OCI-LY3 (cell line): ENCODE measurements at regions not wholly inside any gene's neighbourhood (a gene's known extent, or its start where the extent isn't known, plus 50 kb on each side); places are given as distances from the start of the nearest gene placed in this dataset.

Experiments used
- H2AFZ ChIP-seq: fragments of 200-600, 300-600 bp; shearing (Covaris generic); 2 replicates; pipeline ENCODE4 v1.6.0; 2014; ENCODE audit warnings: antibody characterized with exemption, low read depth, low read length
- H3K27ac ChIP-seq: fragments of 200-600, 300-600 bp; sonication (generic); 2 replicates; pipeline ENCODE4 v1.5.1; 2014; ENCODE audit warnings: mild to moderate bottlenecking, low read length, moderate library complexity, mixed read lengths
- H3K27me3 ChIP-seq: fragments of 200-600, 300-600 bp; sonication (generic); 2 replicates; pipeline ENCODE4 v1.6.1; 2014; ENCODE audit warnings: low read depth, low read length, mixed read lengths
- H3K36me3 ChIP-seq: fragments of 200-600, 300-600 bp; sonication (generic); replicated peaks from 2 replicates; pipeline ENCODE3; 2014; ENCODE audit warnings: low read depth, low read length, mixed read lengths
- H3K4me1 ChIP-seq: fragments of 300-600, 200-600 bp; sonication (generic); 2 replicates; pipeline ENCODE4 v1.6.1; 2014; ENCODE audit warnings: low read length, mixed read lengths
- H3K4me2 ChIP-seq: fragments of 200-600, 300-600 bp; sonication (generic); 2 replicates; pipeline ENCODE4 v1.6.1; 2014; ENCODE audit warnings: low read length, mixed read lengths
- H3K4me3 ChIP-seq: fragments of 300-600, 200-600 bp; sonication (generic); 2 replicates; pipeline ENCODE4 v1.5.1; 2014; ENCODE audit warnings: antibody characterized with exemption, mild to moderate bottlenecking, low read length, moderate library complexity
- H3K79me2 ChIP-seq: fragments of 300-600, 200-600 bp; shearing (Covaris generic); 2 replicates; pipeline ENCODE4 v1.6.1; 2014; ENCODE audit warnings: mild to moderate bottlenecking, low read length, mixed read lengths
- H3K9ac ChIP-seq: fragments of 300-600, 200-600 bp; shearing (Covaris generic); 2 replicates; pipeline ENCODE4 v1.6.0; 2014; ENCODE audit warnings: mild to moderate bottlenecking, low read length, moderate library complexity
- H3K9me3 ChIP-seq: fragments of 200-600, 300-600 bp; shearing (Covaris generic); 2 replicates; pipeline ENCODE4 v1.6.1; 2014; ENCODE audit warnings: low read length, mixed read lengths; ENCODE audit not compliant: insufficient read depth
- H4K20me1 ChIP-seq: fragments of 200-600, 300-600 bp; sonication (generic); 2 replicates; pipeline ENCODE4 v1.6.1; 2016; ENCODE audit warnings: low read length, mixed read lengths; ENCODE audit not compliant: insufficient read depth
- EZH2phosphoT487 ChIP-seq: fragments of 200-600 bp; shearing (Covaris generic); IDR thresholded peaks from 2 replicates; pipeline ENCODE4 v1.6.1; 2018; ENCODE audit warnings: antibody characterized with exemption, mixed run types, low read depth
- TF ChIP-seq, protein P1 (sequence below): fragments of 200-600, 300-600 bp; sonication (generic); IDR thresholded peaks from 2 replicates; pipeline ENCODE4 v1.5.1; 2014; ENCODE audit warnings: antibody characterized with exemption, low read length, low read depth

GRCh38 chr20:60589623-60590022 lies 631.4 kb downstream of the CDH26 start:
- Histone ChIP-seq H3K4me3 (no peak overlapping the region), H3K27me3 (no peaks in the 10 kb centered on the region), H3K27ac (no peak overlapping the region)

DNA sequence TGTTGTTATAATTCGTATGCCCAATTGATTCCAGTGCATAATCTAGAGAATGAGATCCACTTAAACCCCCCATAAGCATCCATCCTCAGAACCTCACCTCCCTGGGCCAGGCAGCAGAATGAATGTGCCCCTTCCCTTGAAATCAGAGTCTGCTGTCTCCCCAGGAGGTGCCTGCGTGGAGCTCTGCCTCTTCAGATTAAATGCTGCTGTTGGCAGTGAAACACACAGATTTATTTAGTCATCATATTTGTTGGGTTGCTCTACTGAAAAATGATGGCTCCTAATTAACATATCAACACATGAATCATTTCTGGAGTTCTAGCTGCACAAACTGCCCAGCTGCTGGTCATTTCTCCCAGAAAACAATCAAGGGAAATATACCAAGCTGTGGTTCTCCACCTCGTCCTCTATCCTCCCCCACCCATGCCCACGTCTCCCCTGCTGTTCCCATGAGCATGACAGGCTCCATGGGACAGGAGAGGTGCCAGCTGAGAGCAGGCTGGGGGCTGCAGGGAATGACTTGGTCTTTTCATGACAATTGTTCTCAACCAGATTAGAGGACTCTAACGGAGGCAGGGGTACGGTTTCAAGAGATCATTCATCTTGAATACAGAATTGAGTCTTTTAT lies 633.1 kb downstream of the CDH26 start:
- H3K36me3 ChIP-seq = no peaks in the 10 kb centered on the region
- TF ChIP-seq EZH2phosphoT487 = no peak
- TF ChIP-seq, protein P1, sequence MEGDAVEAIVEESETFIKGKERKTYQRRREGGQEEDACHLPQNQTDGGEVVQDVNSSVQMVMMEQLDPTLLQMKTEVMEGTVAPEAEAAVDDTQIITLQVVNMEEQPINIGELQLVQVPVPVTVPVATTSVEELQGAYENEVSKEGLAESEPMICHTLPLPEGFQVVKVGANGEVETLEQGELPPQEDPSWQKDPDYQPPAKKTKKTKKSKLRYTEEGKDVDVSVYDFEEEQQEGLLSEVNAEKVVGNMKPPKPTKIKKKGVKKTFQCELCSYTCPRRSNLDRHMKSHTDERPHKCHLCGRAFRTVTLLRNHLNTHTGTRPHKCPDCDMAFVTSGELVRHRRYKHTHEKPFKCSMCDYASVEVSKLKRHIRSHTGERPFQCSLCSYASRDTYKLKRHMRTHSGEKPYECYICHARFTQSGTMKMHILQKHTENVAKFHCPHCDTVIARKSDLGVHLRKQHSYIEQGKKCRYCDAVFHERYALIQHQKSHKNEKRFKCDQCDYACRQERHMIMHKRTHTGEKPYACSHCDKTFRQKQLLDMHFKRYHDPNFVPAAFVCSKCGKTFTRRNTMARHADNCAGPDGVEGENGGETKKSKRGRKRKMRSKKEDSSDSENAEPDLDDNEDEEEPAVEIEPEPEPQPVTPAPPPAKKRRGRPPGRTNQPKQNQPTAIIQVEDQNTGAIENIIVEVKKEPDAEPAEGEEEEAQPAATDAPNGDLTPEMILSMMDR = no peak
- H3K4me3 ChIP-seq = no peak overlapping the region
- no peaks in the 10 kb centered on the region for H3K27me3 ChIP-seq
- no peaks in the 10 kb centered on the region for H3K9me3 ChIP-seq
- H3K27ac ChIP-seq = no peak overlapping the region
- H3K79me2 ChIP-seq = no peaks in the 10 kb centered on the region
- no peaks in the 10 kb centered on the region for H3K4me1 ChIP-seq
- no peak overlapping the region for H3K9ac ChIP-seq
- H2AFZ ChIP-seq = no peak overlapping the region
- no peaks in the 10 kb centered on the region for H4K20me1 ChIP-seq
- H3K4me2 ChIP-seq = no peak overlapping the region

More at GRCh38 chr20:60589623-60590022, 631.4 kb downstream of the CDH26 start:
- Histone ChIP-seq H3K4me2 (no peak overlapping the region), H3K9ac (no peak overlapping the region), H4K20me1 (no peaks in the 10 kb centered on the region), H2AFZ (no peak overlapping the region), H3K9me3 (no peaks in the 10 kb centered on the region), H3K4me1 (no peaks in the 10 kb centered on the region), H3K79me2 (no peaks in the 10 kb centered on the region), H3K36me3 (no peaks in the 10 kb centered on the region)
- TF ChIP-seq, protein P1 = no peak
- no peak for TF ChIP-seq EZH2phosphoT487

GRCh38 chr20:60598528-60598927 lies 640.3 kb downstream of the CDH26 start:
- H3K9me3 ChIP-seq = no peaks in the 10 kb centered on the region
- no peaks in the 10 kb centered on the region for H3K36me3 ChIP-seq
- no peak overlapping the region for H2AFZ ChIP-seq
- no peak overlapping the region for H3K4me3 ChIP-seq
- no peak for TF ChIP-seq EZH2phosphoT487
- TF ChIP-seq, protein P1 = no peak
- no peak overlapping the region for H3K9ac ChIP-seq
- no peaks in the 10 kb centered on the region for H4K20me1 ChIP-seq
- no peaks in the 10 kb centered on the region for H3K79me2 ChIP-seq
- no peaks in the 10 kb centered on the region for H3K27me3 ChIP-seq
- H3K4me1 ChIP-seq = no peaks in the 10 kb centered on the region
- no peak overlapping the region for H3K4me2 ChIP-seq
- H3K27ac ChIP-seq = no peak overlapping the region

DNA sequence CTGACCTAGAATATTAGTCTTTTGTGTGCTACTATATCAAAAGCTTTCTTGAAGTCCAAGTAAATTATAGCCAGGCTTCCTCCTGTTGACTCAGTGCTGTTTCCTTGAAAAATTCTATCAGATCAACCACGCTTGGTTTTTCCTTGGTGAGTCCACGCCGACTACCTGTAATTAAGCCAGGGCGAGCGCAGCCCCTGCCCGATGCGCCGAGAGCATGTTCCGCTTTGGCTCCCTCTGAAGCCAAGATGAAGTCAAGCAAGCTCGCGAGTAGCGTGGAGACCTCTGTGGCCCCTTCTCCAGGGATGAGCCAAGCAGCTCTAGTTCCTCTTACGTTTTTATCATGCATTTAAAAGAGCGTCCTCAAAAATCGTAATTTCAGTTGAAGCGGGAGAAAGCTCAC lies 641.2 kb downstream of the CDH26 start:
- no peaks in the 10 kb centered on the region for H4K20me1 ChIP-seq
- H3K9me3 ChIP-seq = no peaks in the 10 kb centered on the region
- H3K79me2 ChIP-seq = no peaks in the 10 kb centered on the region
- no peak overlapping the region for H3K27ac ChIP-seq
- H3K9ac ChIP-seq = no peak overlapping the region
- H3K36me3 ChIP-seq = no peaks in the 10 kb centered on the region
- H2AFZ ChIP-seq = no peak overlapping the region
- H3K4me2 ChIP-seq = no peak overlapping the region
- no peaks in the 10 kb centered on the region for H3K27me3 ChIP-seq
- H3K4me3 ChIP-seq = no peak overlapping the region
- no peak for TF ChIP-seq EZH2phosphoT487
- TF ChIP-seq, protein P1 = no peak
- no peaks in the 10 kb centered on the region for H3K4me1 ChIP-seq
